ENCODE measurements at regions not wholly inside any gene's neighbourhood (a gene's known extent, or its start where the extent isn't known, plus 50 kb on each side); places are given as distances from the start of the nearest gene placed in this dataset.

DNA sequence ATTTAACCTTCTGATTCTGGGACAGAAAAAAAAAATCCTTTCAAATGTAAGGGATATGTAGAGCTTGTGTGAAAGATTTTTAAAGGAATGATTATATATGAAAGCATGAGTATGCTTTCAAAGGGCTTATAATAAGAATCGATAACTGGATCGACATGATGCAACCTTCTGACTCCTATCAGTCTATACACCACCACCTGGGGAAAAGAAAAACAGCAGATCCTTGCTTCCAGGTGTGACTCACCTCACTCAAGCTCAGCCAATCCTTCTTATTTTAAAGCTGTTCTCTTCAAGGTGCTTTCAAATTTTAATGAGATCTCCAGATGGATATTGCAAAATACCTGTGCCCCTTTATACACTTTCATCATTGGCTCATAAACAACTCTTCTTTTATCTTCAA lies 102.1 kb upstream of the EDNRA start:
- Histone ChIP-seq H3K27ac (no peak overlapping the region), H3K4me3 (no peak overlapping the region)

DNA sequence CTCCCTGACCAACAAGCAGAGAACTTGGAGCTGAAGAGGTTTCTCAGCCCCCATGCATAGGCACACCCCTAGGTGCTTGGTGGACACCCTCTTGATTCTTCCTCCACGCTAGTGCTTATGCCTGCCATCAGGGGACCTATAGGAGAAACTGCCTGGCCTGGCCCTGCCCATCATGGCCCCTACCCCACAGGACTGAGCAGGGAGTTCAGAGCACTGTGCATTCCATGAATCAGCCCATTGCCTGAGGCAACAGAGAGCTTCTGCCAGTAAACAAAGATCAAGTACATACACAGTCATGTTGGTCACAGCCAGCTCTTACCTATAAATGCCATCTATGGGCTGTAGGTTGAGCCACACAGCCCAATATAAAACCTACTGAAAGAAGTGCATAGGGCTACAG lies 99.1 kb upstream of the EDNRA start:
- no peak overlapping the region for H3K4me3 ChIP-seq
- H3K27ac ChIP-seq: no peak overlapping the region

DNA sequence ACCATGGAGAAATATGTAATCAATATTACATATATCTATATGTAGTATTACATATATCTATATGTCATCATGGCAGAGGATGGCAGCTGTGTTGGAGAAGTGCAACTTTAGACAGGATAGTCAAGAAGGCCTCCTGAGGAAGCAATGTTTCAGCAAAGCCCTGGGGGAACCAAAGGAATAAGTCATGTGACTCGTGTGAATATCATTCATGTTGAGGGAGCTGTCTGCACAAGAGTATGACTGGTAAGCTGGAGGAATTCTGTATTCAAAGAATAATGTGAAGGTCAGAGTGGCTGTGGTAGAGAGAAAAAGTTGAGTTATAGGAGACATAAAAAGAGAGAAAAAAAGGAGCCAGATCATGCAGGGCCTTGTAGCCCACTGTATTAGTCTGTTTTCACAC lies 92.9 kb upstream of the EDNRA start:
- no peak overlapping the region for H3K27ac ChIP-seq
- no peak overlapping the region for H3K4me3 ChIP-seq

DNA sequence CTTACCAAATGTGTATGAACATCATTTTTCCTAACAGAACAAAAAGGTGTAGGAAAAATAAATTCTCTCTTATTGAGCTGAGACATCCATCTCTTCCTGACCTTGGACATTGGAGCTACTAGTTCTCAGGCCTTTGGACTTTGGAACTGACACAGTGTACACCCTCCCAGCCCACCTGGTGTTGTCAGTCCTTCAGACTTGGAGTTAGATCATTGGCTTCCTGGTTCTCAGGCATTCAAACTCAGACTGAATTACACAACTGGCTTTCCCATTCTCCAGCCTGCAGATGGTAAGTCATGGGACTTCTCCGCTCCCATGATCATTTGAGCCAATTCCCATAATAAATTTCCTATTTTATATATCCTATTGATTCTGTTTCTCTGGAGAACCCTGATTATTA lies 84.8 kb upstream of the EDNRA start:
- Histone ChIP-seq H3K27ac (no peak overlapping the region), H3K4me3 (no peak overlapping the region)

DNA sequence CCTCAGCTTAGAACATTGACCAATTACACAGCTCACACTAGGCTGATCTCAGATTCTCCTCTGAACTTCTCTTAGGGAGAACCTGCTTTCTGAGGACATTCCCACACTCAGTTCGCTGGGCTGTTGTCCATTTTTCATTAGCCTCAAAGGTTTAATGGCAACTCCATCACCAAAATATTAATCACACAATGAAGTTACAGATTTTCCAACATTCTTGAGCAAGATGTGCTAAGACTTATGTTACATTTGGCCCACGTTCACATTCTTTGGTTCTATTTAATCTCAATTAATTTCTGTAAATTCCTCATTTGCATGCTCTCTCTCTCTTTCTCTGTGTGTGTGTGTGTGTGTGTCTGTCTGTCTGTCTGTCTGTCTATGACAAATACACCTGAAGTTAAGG lies 82.3 kb upstream of the EDNRA start:
- no peak overlapping the region for H3K27ac ChIP-seq
- no peak overlapping the region for H3K4me3 ChIP-seq

DNA sequence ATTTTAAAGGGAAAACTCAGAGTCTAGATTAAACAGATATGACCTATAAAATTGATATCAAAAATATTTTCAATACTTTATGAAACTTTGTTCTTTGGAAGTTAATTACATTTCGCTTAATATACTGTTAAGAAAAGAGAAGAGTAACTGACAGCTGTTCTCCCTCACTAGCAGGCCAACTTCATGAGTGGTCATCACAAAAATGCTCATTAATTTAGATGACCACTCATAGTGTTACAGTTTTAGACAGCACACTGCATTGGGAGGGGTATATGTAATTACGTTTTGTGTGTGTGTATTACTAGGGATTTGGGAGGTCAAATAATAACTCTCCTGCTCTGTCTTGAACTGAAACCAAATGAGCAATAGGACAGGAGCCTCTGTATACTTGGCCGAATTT lies 80.2 kb upstream of the EDNRA start:
- Histone ChIP-seq H3K27ac (no peak overlapping the region), H3K4me3 (no peak overlapping the region)

DNA sequence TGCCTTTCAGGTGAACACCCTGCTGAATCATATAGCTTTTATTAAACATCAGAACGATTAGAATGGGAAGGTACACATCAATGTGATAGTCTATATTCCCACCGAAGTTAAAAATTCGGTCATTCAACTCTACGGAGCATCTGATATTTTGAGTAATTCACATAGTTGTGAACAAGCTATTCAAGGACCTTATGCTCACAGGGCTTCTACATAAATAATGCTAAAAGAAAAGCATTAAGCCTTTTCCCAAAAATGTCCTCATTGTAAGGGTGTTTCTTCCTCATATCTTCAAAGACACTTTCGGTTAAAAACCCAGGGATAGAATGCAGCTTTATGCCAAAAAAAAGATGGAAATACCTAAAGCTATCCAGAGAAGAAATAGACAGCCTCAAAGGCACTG lies 79.7 kb upstream of the EDNRA start:
- Histone ChIP-seq H3K4me3 (no peak overlapping the region), H3K27ac (no peak overlapping the region)

DNA sequence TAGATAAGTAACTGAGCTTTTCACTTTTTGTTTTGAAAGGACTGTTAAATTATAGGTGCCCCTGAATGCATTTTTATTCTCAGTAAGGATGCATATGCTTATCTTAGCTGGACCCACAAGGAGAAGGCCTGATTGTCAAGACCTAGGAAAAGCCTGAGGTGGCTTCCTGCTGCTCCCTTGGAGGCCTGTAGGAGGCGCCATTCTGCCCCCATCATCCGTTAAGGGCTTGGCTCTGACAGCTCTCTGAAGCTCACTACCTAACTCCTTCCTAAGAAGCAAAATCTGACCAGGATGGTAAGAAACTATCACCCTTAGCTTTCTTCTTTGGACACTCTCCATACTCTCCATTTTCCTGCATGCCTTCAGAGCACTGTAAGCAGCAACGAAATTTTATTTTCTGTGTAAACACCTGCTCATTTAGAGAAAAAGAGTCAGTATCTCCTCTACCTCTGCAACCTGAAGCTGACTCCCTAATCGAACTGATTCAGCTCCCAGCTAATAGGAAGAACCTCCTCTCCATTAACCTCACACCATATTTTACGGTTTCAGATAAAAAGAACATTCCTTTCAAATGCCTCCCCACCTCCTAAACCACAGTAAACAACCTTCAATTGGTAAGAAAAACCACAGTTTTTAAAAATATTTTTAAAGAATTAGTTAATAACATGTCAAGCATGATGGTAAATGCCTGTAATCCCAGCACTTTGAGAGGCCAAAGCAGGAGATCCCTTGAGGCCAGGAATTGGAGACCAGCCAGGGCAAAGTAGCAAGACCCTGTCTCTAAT lies 73.4 kb upstream of the EDNRA start:
- Histone ChIP-seq H3K27ac (no peak overlapping the region), H3K4me3 (no peak overlapping the region)

DNA sequence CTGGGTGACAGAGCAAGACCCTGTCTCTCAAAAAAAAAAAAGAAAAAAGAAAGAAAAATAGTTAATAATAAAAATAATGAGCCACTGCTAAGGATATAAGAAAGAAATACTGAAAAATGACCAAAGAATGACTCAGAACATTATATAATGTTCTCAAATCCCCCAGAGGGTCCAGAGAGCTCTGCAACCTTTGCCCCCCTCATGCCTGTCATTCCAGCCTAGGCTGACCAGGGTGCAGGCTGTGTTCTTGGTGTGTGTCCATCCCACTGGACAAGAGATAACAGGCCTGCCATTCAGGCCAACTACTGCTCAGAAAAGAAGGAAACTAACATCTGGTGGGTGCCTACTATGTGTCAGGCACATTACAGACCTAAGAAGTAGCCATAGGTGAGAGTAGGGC lies 72.7 kb upstream of the EDNRA start:
- Histone ChIP-seq H3K4me3 (no peak overlapping the region), H3K27ac (no peak overlapping the region)

DNA sequence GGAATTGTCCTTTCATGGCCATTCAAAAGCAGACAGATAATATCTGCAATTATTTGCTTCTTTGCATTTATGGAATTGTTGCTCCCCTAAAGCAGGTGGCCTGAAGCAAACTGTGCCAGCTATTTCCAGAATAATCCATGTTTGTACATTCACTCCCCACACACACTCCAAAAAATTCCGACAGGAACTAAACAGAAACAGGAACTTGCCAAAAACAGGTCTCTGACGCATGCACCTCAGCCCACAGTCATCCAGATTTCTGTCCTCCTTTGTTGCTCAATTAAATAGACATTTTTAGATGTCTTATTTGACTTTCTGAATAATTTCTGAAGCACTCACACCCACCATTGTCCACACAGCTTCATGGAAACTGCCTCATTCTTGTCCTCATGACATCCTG lies 71.5 kb upstream of the EDNRA start:
- H3K4me3 ChIP-seq: no peak overlapping the region

DNA sequence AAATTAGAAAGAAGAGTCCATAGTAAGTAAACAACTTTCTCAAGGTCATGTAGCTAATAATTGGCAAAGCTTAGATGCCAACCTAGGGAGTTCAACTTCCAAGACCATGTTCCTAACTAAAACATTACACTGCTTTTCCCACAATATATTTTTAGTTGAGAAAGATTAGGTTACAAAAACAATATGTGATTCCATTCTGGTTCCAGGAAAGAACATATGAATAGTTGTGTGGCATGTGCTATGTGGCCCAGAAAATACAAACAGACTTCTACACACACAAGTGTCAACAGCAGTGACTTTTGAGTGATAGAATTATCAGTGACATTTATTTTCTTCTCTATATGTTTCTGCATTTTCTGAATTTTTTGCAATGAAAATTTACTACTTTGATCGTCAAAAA lies 62.7 kb upstream of the EDNRA start:
- Histone ChIP-seq H3K4me3 (no peak overlapping the region), H3K27ac (no peak overlapping the region)

More for the DNA sequence above, 71.5 kb upstream of the EDNRA start:
- H3K27ac ChIP-seq: no peak overlapping the region

DNA sequence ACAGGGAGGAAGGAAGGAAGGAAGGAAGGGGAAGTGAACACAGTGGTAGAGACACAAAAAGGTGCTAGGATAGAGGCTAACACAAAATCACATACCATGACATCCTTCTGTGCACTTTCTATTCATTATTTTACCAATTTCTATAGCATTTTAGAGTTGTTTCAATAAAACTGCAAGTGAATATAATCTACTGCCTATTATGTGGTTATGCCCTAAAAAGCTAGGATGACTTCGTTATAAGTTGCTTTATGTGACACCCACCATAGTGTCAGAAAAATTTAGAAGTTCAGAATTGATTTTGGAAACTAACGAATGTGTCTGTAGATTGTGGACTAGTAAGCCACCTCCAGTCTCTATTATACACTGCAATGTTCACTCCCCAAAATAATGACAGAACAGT lies 59.4 kb upstream of the EDNRA start:
- H3K4me3 ChIP-seq: no peak overlapping the region

DNA sequence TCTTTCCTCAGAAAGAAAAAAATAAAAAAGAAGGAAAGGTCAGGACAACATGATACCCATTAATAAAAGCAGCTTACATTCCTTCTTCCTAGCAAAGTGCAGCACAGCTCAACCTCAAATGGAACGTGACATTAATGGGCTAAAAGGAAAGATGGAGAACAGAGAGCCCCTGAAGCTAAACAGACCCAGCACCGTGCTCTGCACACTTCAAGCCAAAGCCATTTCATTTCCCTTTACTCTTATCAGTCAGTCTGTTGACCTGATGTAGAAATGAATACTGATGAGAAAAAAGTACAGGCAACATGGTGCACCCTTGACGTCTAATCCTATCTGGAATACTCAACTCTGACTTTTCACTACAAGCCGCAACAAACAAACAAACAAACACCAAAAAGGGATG lies 57.7 kb upstream of the EDNRA start:
- H3K4me3 ChIP-seq: no peak overlapping the region
- no peak overlapping the region for H3K27ac ChIP-seq

More for the DNA sequence above, 59.4 kb upstream of the EDNRA start:
- no peak overlapping the region for H3K27ac ChIP-seq

DNA sequence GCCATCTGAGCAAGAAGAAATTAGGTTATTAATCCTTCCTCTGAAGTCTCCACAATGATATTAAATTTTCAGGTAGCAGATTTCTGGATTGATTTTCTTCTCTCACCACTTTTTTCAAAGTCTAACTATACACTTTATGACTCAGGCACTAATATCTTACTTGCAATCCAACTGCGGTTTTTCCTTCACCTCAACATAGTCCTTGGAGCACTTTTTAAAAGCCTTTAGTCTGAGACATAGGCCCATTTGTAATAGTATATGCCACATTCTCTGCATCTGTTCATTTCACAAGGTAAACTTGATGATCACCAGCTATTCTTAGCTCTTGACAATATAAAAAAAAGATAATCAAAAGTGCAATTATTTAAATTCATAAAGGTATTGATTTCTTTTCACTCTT lies 55.9 kb upstream of the EDNRA start:
- Histone ChIP-seq H3K27ac (no peak overlapping the region), H3K4me3 (no peak overlapping the region)

DNA sequence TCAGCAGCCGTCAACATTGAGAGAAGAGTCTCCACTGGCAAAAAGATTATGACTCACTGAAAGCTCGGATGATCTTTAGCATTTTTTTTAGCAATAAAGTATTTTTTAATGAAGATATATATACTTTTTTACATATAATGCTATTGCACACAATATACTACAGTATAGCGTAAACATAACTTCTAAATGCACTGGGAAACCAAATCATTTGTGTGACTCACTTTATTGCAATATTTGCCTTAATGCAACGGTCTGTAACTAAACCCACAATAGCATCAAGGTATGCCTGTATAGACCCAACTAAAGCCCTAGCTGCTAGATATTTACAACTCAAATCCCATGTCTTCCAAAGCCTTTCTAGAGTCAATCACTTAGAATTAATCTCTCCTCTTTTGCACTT lies 52.3 kb upstream of the EDNRA start:
- Histone ChIP-seq H3K27ac (no peak overlapping the region), H3K4me3 (no peak overlapping the region)

DNA sequence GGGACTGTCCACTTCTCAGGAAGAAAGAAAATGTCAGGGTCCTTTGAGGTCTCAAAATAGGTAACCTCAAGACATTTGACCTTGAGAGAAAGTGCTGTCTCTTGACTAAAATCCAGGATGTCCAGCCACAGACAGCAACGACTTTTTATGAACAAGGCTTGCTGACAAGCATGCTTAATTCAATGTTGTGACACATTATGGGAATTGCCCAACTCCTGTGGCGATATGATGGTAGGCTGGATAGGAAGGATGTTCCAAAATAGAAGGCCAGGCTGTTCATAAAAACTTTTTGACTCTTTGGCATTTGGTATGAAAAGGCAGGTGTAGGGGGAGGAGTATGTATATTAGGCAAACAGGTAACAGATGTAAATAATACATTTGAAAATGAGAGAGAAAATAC lies 50.8 kb upstream of the EDNRA start:
- no peak overlapping the region for H3K27ac ChIP-seq
- no peak overlapping the region for H3K4me3 ChIP-seq

All from skin epidermis (tissue), 12 donors.